ENCODE measurements at regions not wholly inside any gene's neighbourhood (a gene's known extent, or its start where the extent isn't known, plus 50 kb on each side); places are given as distances from the start of the nearest gene placed in this dataset.

- TF ChIP-seq CTCF (IDR thresholded peaks at IDR 0.05; ENCODE audit: low read depth, low read length) (no peak), EZH2phosphoT487 (IDR thresholded peaks at IDR 0.05; ENCODE audit: low read depth) (no peak)
Measured at GRCh38 chr5:93225748-93226147, 355.3 kb downstream of the NR2F1-AS1 start.

Measured in OCI-LY3 (cell line).